ENCODE measurements at regions not wholly inside any gene's neighbourhood (a gene's known extent, or its start where the extent isn't known, plus 50 kb on each side); places are given as distances from the start of the nearest gene placed in this dataset.

- TF ChIP-seq CTCF (conservative IDR thresholded peaks at IDR 0.05) (no peak), EZH2 (IDR thresholded peaks at IDR 0.05; ENCODE audit: low read depth) (no peak)
- POLR2A ChIA-PET (ENCODE audit: unreplicated experiment): no interaction called here
These were observed 228.1 kb upstream of the CYLC2 start for GRCh38 chr9:102767076-102767475.

GRCh38 chr9:102740578-102740977 lies 254.6 kb upstream of the CYLC2 start:
- BruUV-seq (replicated peaks): no TSS peak
- Histone ChIP-seq H3F3A (ENCODE audit: insufficient read depth, low read depth) (no peaks in the 10 kb centered on the region), H3K9me3 (ENCODE audit: insufficient read depth, low read depth) (no peaks in the 10 kb centered on the region), H2AFZ (no peak overlapping the region), H4K20me1 (ENCODE audit: insufficient read depth) (no peaks in the 10 kb centered on the region), H3K27me3 (ENCODE audit: insufficient read depth, low read depth) (no peaks in the 10 kb centered on the region), H3K4me2 (no peak overlapping the region), H3K4me3 (no peak overlapping the region), H3K9me2 (ENCODE audit: insufficient read depth) (no peaks in the 10 kb centered on the region), H3K27ac (no peak overlapping the region), H3K4me1 (replicated peaks; ENCODE audit: insufficient read depth) (no peaks in the 10 kb centered on the region), H3K79me2 (ENCODE audit: low read depth) (no peaks in the 10 kb centered on the region), H3K36me3 (ENCODE audit: low read depth) (no peaks in the 10 kb centered on the region)
- CTCF ChIA-PET: no interaction called here
- no peak for DNase-seq
- POLR2A ChIA-PET (ENCODE audit: unreplicated experiment): no interaction called here
- TF ChIP-seq EZH2 (IDR thresholded peaks at IDR 0.05; ENCODE audit: low read depth) (no peak), CTCF (conservative IDR thresholded peaks at IDR 0.05) (no peak)
- intact Hi-C loops (cut with micrococcal nuclease; ENCODE audit: unreplicated experiment): no loop called here

More at GRCh38 chr9:102767076-102767475, 228.1 kb upstream of the CYLC2 start:
- no TSS peak for BruUV-seq (replicated peaks)
- Histone ChIP-seq H3K27me3 (ENCODE audit: insufficient read depth, low read depth) (no peaks in the 10 kb centered on the region), H3K4me3 (no peak overlapping the region), H3K4me2 (no peak overlapping the region), H2AFZ (no peak overlapping the region), H3F3A (ENCODE audit: insufficient read depth, low read depth) (no peaks in the 10 kb centered on the region), H3K9me2 (ENCODE audit: insufficient read depth) (no peaks in the 10 kb centered on the region), H3K27ac (no peak overlapping the region), H3K4me1 (replicated peaks; ENCODE audit: insufficient read depth) (no peaks in the 10 kb centered on the region), H4K20me1 (ENCODE audit: insufficient read depth) (no peaks in the 10 kb centered on the region), H3K36me3 (ENCODE audit: low read depth) (no peaks in the 10 kb centered on the region), H3K79me2 (ENCODE audit: low read depth) (no peaks in the 10 kb centered on the region), H3K9me3 (ENCODE audit: insufficient read depth, low read depth) (no peaks in the 10 kb centered on the region)
- CTCF ChIA-PET: no interaction called here
- no peak for DNase-seq
- intact Hi-C loops (cut with micrococcal nuclease; ENCODE audit: unreplicated experiment): no loop called here

GRCh38 chr9:102728946-102729345 lies 266.2 kb upstream of the CYLC2 start:
- Histone ChIP-seq H2AFZ (no peak overlapping the region), H3K36me3 (ENCODE audit: low read depth) (no peaks in the 10 kb centered on the region), H3K4me1 (replicated peaks; ENCODE audit: insufficient read depth) (no peaks in the 10 kb centered on the region), H3K27me3 (ENCODE audit: insufficient read depth, low read depth) (no peaks in the 10 kb centered on the region), H4K20me1 (ENCODE audit: insufficient read depth) (no peaks in the 10 kb centered on the region), H3K9me2 (ENCODE audit: insufficient read depth) (no peaks in the 10 kb centered on the region), H3K4me3 (no peak overlapping the region), H3F3A (ENCODE audit: insufficient read depth, low read depth) (no peaks in the 10 kb centered on the region), H3K27ac (no peak overlapping the region), H3K79me2 (ENCODE audit: low read depth) (no peaks in the 10 kb centered on the region), H3K4me2 (no peak overlapping the region), H3K9me3 (ENCODE audit: insufficient read depth, low read depth) (no peaks in the 10 kb centered on the region)
- DNase-seq: no peak
- CTCF ChIA-PET: no interaction called here
- TF ChIP-seq EZH2 (IDR thresholded peaks at IDR 0.05; ENCODE audit: low read depth): no peak
- no peak for TF ChIP-seq CTCF (conservative IDR thresholded peaks at IDR 0.05)
- intact Hi-C loops (cut with micrococcal nuclease; ENCODE audit: unreplicated experiment): no loop called here
- POLR2A ChIA-PET (ENCODE audit: unreplicated experiment): no interaction called here
- BruUV-seq (replicated peaks): no TSS peak
